H1 (cell line): ENCODE measurements at regions not wholly inside any gene's neighbourhood (a gene's known extent, or its start where the extent isn't known, plus 50 kb on each side); places are given as distances from the start of the nearest gene placed in this dataset.

Source experiments
- CTCF ChIA-PET: fragments of 300-600 bp; sonication (Branson Sonifier 250); formaldehyde crosslinking; loops from one replicate; lab custom pipeline; 2021; ENCODE audit not compliant: partially characterized antibody; lab: Charles Lee
- POLR2A ChIA-PET: fragments of 300-600 bp; sonication (Branson Sonifier 250); formaldehyde crosslinking; loops from one replicate; lab custom pipeline; 2021; ENCODE audit warnings: inconsistent platforms; ENCODE audit not compliant: partially characterized antibody; lab: Charles Lee
- DNase-seq, 2 experiments: peaks; one replicate each; pipeline versions ENCODE4 v3.0.0 to v3.0.0-alpha.2; 2010 to 2022; ENCODE audit warnings: low spot score in 2 of 2, low read depth in 1 of 2, mixed read lengths in 1 of 2
- FAIRE-seq: peaks from 2 replicates; lab custom pipeline; 2011; peaks lifted over from hg19 to GRCh38; lab: Jason Lieb, UNC
- H2AFZ ChIP-seq: 2 replicates; pipeline ENCODE4 v1.8.1; 2012; ENCODE audit warnings: low read length, inconsistent platforms
- H2AK5ac ChIP-seq: 2 replicates; pipeline ENCODE4 v1.6.1; 2013; ENCODE audit warnings: low read depth, low read length
- H2BK120ac ChIP-seq: replicated peaks from 2 replicates; pipeline ENCODE3; 2013; ENCODE audit warnings: low read depth, low read length, inconsistent platforms
- H2BK12ac ChIP-seq: 2 replicates; pipeline ENCODE4 v1.6.1; 2013; ENCODE audit warnings: low read depth, low read length
- H2BK15ac ChIP-seq: 2 replicates; pipeline ENCODE4 v1.6.1; 2013; ENCODE audit warnings: low read length
- H2BK20ac ChIP-seq: 2 replicates; pipeline ENCODE4 v1.6.1; 2013; ENCODE audit warnings: low read length
- H2BK5ac ChIP-seq: 2 replicates; pipeline ENCODE4 v1.6.1; 2013; ENCODE audit warnings: low read depth, low read length
- H3K14ac ChIP-seq: 2 replicates; pipeline ENCODE4 v1.6.1; 2013; ENCODE audit warnings: inconsistent platforms; ENCODE audit not compliant: insufficient read length
- H3K18ac ChIP-seq: 2 replicates; pipeline ENCODE4 v1.6.1; 2013; ENCODE audit warnings: low read length; ENCODE audit errors: extremely low read depth
- H3K23ac ChIP-seq: 2 replicates; pipeline ENCODE4 v1.6.1; 2013; ENCODE audit warnings: inconsistent platforms; ENCODE audit not compliant: insufficient read length
- H3K23me2 ChIP-seq: 2 replicates; pipeline ENCODE4 v1.6.1; 2013; ENCODE audit warnings: low read depth, low read length
- H3K27ac ChIP-seq: 2 replicates; pipeline ENCODE4 v1.6.1; 2011; ENCODE audit warnings: low read depth, low read length, inconsistent platforms
- H3K27me3 ChIP-seq, 4 experiments: replicated peaks in 1 of 4; 1 replicate in 1 of 4; 2 replicates in 3 of 4; pipeline versions ENCODE4 v1.6.1 to v1.8.1; 2011 to 2013; ENCODE audit warnings: low read length in 3 of 4, mild to moderate bottlenecking in 3 of 4, inconsistent platforms in 2 of 4, mixed read lengths in 2 of 4, moderate library complexity in 1 of 4; ENCODE audit not compliant: control insufficient read depth in 3 of 4, insufficient read depth in 3 of 4; ENCODE audit errors: extremely low read depth in 1 of 4
- H3K36me3 ChIP-seq, 4 experiments: 2 replicates each; pipeline versions ENCODE4 v1.6.1 to v1.8.1; 2011 to 2013; ENCODE audit warnings: mild to moderate bottlenecking in 4 of 4, low read length in 3 of 4, moderate library complexity in 2 of 4, control low read depth in 1 of 4, inconsistent platforms in 1 of 4; ENCODE audit not compliant: insufficient read depth in 4 of 4, control insufficient read depth in 2 of 4
- H3K4ac ChIP-seq: replicated peaks from 2 replicates; pipeline ENCODE3; 2013; ENCODE audit warnings: low read length, low read depth, mixed read lengths, inconsistent platforms; ENCODE audit not compliant: insufficient read length
- H3K4me1 ChIP-seq, 4 experiments: replicated peaks in 1 of 4; 1 replicate in 1 of 4; 2 replicates in 3 of 4; pipeline versions ENCODE4 v1.6.1 to v1.8.1; 2011 to 2013; ENCODE audit warnings: low read length in 3 of 4, inconsistent platforms in 2 of 4, mixed read lengths in 1 of 4; ENCODE audit not compliant: insufficient read depth in 4 of 4, control insufficient read depth in 3 of 4
- H3K4me2 ChIP-seq, 2 experiments: 2 replicates each; pipeline versions ENCODE4 v1.6.1 to v1.8.1; 2011 to 2013; ENCODE audit warnings: low read depth in 2 of 2, low read length in 2 of 2, control low read depth in 1 of 2, inconsistent platforms in 1 of 2, mild to moderate bottlenecking in 1 of 2; ENCODE audit not compliant: insufficient read depth in 1 of 2
- H3K4me3 ChIP-seq, 4 experiments: fragments of 200-600, 300-600 bp in 1 of 4; sonication (generic), shearing (Covaris generic), sonication (Bioruptor Twin) in 1 of 4; 2 replicates each; pipeline versions ENCODE4 v1.5.1 to v1.8.1; 2011 to 2016; ENCODE audit warnings: low read length in 4 of 4, low read depth in 3 of 4, control low read depth in 2 of 4, inconsistent platforms in 2 of 4, mild to moderate bottlenecking in 2 of 4, mixed read lengths in 1 of 4, moderate library complexity in 1 of 4; ENCODE audit not compliant: insufficient read depth in 2 of 4; ENCODE audit errors: extremely low read depth in 1 of 4
- H3K56ac ChIP-seq: replicated peaks from 2 replicates; pipeline ENCODE3; 2013; ENCODE audit warnings: low read depth, mild to moderate bottlenecking, mixed read lengths, low read length, inconsistent platforms; ENCODE audit not compliant: insufficient read length
- H3K79me1 ChIP-seq: 2 replicates; pipeline ENCODE4 v1.6.1; 2013; ENCODE audit warnings: low read depth, low read length, control low read depth
- H3K79me2 ChIP-seq, 2 experiments: 2 replicates each; pipeline versions ENCODE4 v1.6.1 to v1.8.1; 2012 to 2013; ENCODE audit warnings: low read length in 2 of 2, mild to moderate bottlenecking in 2 of 2, inconsistent platforms in 1 of 2; ENCODE audit not compliant: insufficient read depth in 2 of 2, control insufficient read depth in 1 of 2
- H3K9ac ChIP-seq, 4 experiments: replicated peaks in 1 of 4; 1 replicate in 1 of 4; 2 replicates in 3 of 4; pipeline versions ENCODE4 v1.6.1 to v1.8.1; 2011 to 2013; ENCODE audit warnings: low read depth in 3 of 4, low read length in 3 of 4, control low read depth in 2 of 4, mild to moderate bottlenecking in 2 of 4, moderate library complexity in 2 of 4, inconsistent platforms in 1 of 4; ENCODE audit errors: extremely low read depth in 1 of 4
- H3K9me3 ChIP-seq, 2 experiments: 2 replicates each; pipeline versions ENCODE4 v1.6.1 to v1.8.1; 2012 to 2013; ENCODE audit warnings: mild to moderate bottlenecking in 2 of 2, moderate library complexity in 2 of 2, control low read depth in 1 of 2, inconsistent platforms in 1 of 2, low read depth in 1 of 2, low read length in 1 of 2, mixed read lengths in 1 of 2; ENCODE audit not compliant: insufficient read depth in 2 of 2
- H4K20me1 ChIP-seq, 2 experiments: replicated peaks in 1 of 2; 2 replicates each; pipeline versions ENCODE3 to v1.8.1; 2011 to 2013; ENCODE audit warnings: inconsistent platforms in 2 of 2, low read length in 2 of 2, mild to moderate bottlenecking in 1 of 2; ENCODE audit not compliant: insufficient read depth in 2 of 2, control insufficient read depth in 1 of 2
- H4K5ac ChIP-seq: 2 replicates; pipeline ENCODE4 v1.6.1; 2013; ENCODE audit warnings: low read length, low read depth, mixed read lengths, inconsistent platforms; ENCODE audit not compliant: insufficient read length
- H4K8ac ChIP-seq: 2 replicates; pipeline ENCODE4 v1.8.0; 2013; ENCODE audit warnings: mild to moderate bottlenecking, moderate library complexity, low read length, inconsistent platforms; ENCODE audit not compliant: insufficient read depth; ENCODE audit errors: extremely low read depth
- H4K91ac ChIP-seq: replicated peaks from 2 replicates; pipeline ENCODE3; 2013; ENCODE audit warnings: low read length, mixed read lengths, inconsistent platforms; ENCODE audit not compliant: insufficient read length
- BACH1 ChIP-seq: IDR thresholded peaks from 2 replicates; pipeline ENCODE4 v1.6.1; 2012; ENCODE audit warnings: low read length, improper control_type of control experiment
- CHD1 ChIP-seq: IDR thresholded peaks from 2 replicates; pipeline ENCODE4 v1.6.1; 2012; ENCODE audit warnings: low read depth, low read length, improper control_type of control experiment
- CHD2 ChIP-seq: IDR thresholded peaks from 2 replicates; pipeline ENCODE4 v1.6.1; 2012; ENCODE audit warnings: low read length, improper control_type of control experiment
- CREB1 ChIP-seq: IDR thresholded peaks from 2 replicates; pipeline ENCODE4 v1.6.1; 2012; ENCODE audit warnings: inconsistent platforms
- CTBP2 ChIP-seq: IDR thresholded peaks from 2 replicates; pipeline ENCODE4 v1.7.0; 2011; ENCODE audit warnings: borderline replicate concordance, mild to moderate bottlenecking, moderate library complexity, mixed read lengths, low read length; ENCODE audit not compliant: insufficient read depth, insufficient read length
- FOSL1 ChIP-seq: IDR thresholded peaks from 2 replicates; pipeline ENCODE4 v1.6.1; 2011; ENCODE audit warnings: mild to moderate bottlenecking, low read depth, low read length, moderate library complexity; ENCODE audit not compliant: insufficient read depth
- HDAC6 ChIP-seq: IDR thresholded peaks from one replicate; pipeline ENCODE4 v1.7.1; 2012; ENCODE audit warnings: low read depth, mild to moderate bottlenecking, inconsistent platforms, low read length, moderate library complexity
- MAFK ChIP-seq: IDR thresholded peaks from 2 replicates; pipeline ENCODE4 v1.6.1; 2012; ENCODE audit warnings: low read depth, mild to moderate bottlenecking, improper control_type of control experiment, low read length
- POLR2A ChIP-seq, 2 experiments: IDR thresholded peaks; 1 replicate in 1 of 2; 2 replicates in 1 of 2; pipeline ENCODE4 v1.6.1; 2011; ENCODE audit warnings: low read depth in 2 of 2, low read length in 2 of 2, mild to moderate bottlenecking in 2 of 2; ENCODE audit errors: control extremely low read depth in 1 of 2
- RNF2 ChIP-seq: fragments of 200-900, 300-1000 bp; sonication (generic); IDR thresholded peaks from 2 replicates; pipeline ENCODE4 v1.7.1; 2016; ENCODE audit warnings: borderline replicate concordance, low read depth, mild to moderate bottlenecking, antibody characterized with exemption, low read length; ENCODE audit not compliant: poor library complexity, severe bottlenecking; ENCODE audit errors: missing control alignments
- SAP30 ChIP-seq: fragments of 300-600 bp; sonication (generic); IDR thresholded peaks from 2 replicates; pipeline ENCODE4 v1.7.1; 2012; ENCODE audit warnings: low read length, moderate library complexity, mild to moderate bottlenecking, inconsistent platforms; ENCODE audit not compliant: insufficient read depth, insufficient replicate concordance
- SRF ChIP-seq: IDR thresholded peaks from 2 replicates; pipeline ENCODE4 v1.6.1; 2011; ENCODE audit warnings: mild to moderate bottlenecking, low read depth, low read length, moderate library complexity
- TCF12 ChIP-seq: IDR thresholded peaks from 2 replicates; pipeline ENCODE4 v1.6.1; 2011; ENCODE audit warnings: low read depth, mild to moderate bottlenecking, low read length
- ZNF274 ChIP-seq: IDR thresholded peaks from 2 replicates; pipeline ENCODE4 v1.7.0; 2012; ENCODE audit warnings: low read length, borderline replicate concordance; ENCODE audit errors: extremely low read depth

DNA sequence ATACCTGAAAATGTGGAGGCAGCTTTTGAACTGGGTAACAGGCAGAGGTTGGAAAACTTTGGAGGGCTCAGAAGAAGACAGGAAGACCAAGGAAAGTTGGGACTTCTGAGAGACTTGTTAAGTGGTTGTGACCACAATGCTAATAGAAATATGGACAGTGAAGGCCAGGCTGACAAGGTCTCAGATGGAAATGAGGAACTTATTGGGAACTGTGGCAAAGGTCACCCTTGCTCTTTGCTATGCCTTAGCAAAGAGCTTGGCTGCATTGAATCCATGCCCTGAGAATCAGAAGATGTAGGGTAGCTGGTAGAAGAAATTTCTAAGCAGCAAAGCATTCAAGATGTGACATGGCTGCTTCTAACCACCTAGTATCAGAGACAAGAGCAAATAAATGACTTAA lies 244.4 kb upstream of the ADRA1B start:
- DNase-seq (no peak), FAIRE-seq (no peak)
- H3K4me1 ChIP-seq = no peaks in the 10 kb centered on the region
- ChIA-PET POLR2A (no interaction called here), CTCF (no interaction called here)
- H3K4ac ChIP-seq = no peak overlapping the region
- H2BK5ac ChIP-seq = no peak overlapping the region
- peaks cover 4% of the 10 kb centered on the region in 2 experiments; a peak in 3 of 4 replicates for H3K9me3 ChIP-seq
- no peaks in the 10 kb centered on the region for H3K27me3 ChIP-seq
- H4K91ac ChIP-seq = no peak overlapping the region
- H2BK120ac ChIP-seq = no peak overlapping the region
- no peak overlapping the region for H3K23ac ChIP-seq
- H3K27ac ChIP-seq = no peak overlapping the region
- H2AK5ac ChIP-seq = no peak overlapping the region
- no peak overlapping the region for H2BK20ac ChIP-seq
- no peak overlapping the region for H3K56ac ChIP-seq
- H3K79me2 ChIP-seq = no peaks in the 10 kb centered on the region
- H3K14ac ChIP-seq = no peak overlapping the region
- no peak overlapping the region for H3K9ac ChIP-seq
- H4K8ac ChIP-seq = no peak overlapping the region
- no peak overlapping the region for H4K5ac ChIP-seq
- H2AFZ ChIP-seq = no peak overlapping the region
- H2BK15ac ChIP-seq = no peak overlapping the region
- no peaks in the 10 kb centered on the region for H3K79me1 ChIP-seq
- no peak overlapping the region for H2BK12ac ChIP-seq
- no peaks in the 10 kb centered on the region for H3K23me2 ChIP-seq
- H4K20me1 ChIP-seq = no peaks in the 10 kb centered on the region
- H3K18ac ChIP-seq = no peak overlapping the region
- H3K4me2 ChIP-seq = no peak overlapping the region
- H3K36me3 ChIP-seq = no peaks in the 10 kb centered on the region
- no peak overlapping the region for H3K4me3 ChIP-seq
- no peak for TF ChIP-seq SAP30
- TF ChIP-seq ZNF274 = no peak
- no peak for TF ChIP-seq RNF2
- no peak for TF ChIP-seq HDAC6
- no peak for TF ChIP-seq POLR2A (IDR thresholded peaks at IDR 0.05; ENCODE audit: control extremely low read depth in 1 of 2, low read depth in 2 of 2, low read length in 2 of 2)
- TF ChIP-seq CHD1 = no peak
- no peak for TF ChIP-seq TCF12
- TF ChIP-seq FOSL1 = no peak
- no peak for TF ChIP-seq BACH1
- no peak for TF ChIP-seq CHD2
- TF ChIP-seq CTBP2 = no peak
- TF ChIP-seq CREB1 = no peak
- TF ChIP-seq MAFK = no peak
- TF ChIP-seq SRF = no peak
